IgD-negative memory B cell (primary cell): ENCODE measurements at regions not wholly inside any gene's neighbourhood (a gene's known extent, or its start where the extent isn't known, plus 50 kb on each side); places are given as distances from the start of the nearest gene placed in this dataset.
"Not testable (repeated sequence)": the region's sequence is repeated elsewhere in the genome, so short reads cannot be mapped to it uniquely, and the experiment has no call there.

Experiments
- H3K27ac Mint-ChIP-seq, 3 donors: one replicate each; pipeline ENCODE4 v1.8.0; 2020 to 2022; ENCODE audit warnings: mild to moderate bottlenecking in 3 of 3, mixed read lengths in 3 of 3, moderate library complexity in 1 of 3
- H3K27me3 Mint-ChIP-seq: one replicate; pipeline ENCODE4 v1.8.0; 2021; ENCODE audit warnings: mixed read lengths
- H3K36me3 Mint-ChIP-seq: one replicate; pipeline ENCODE4 v1.8.0; 2020; ENCODE audit warnings: mild to moderate bottlenecking, mixed read lengths
- H3K4me1 Mint-ChIP-seq, 3 donors: one replicate each; pipeline ENCODE4 v1.8.0; 2020 to 2022; ENCODE audit warnings: mixed read lengths in 3 of 3, mild to moderate bottlenecking in 1 of 3
- H3K4me3 Mint-ChIP-seq, 4 donors: one replicate each; pipeline ENCODE4 v1.8.0; 2020 to 2022; ENCODE audit warnings: mild to moderate bottlenecking in 4 of 4, mixed read lengths in 4 of 4, moderate library complexity in 3 of 4
- H3K9me3 Mint-ChIP-seq, 3 donors: one replicate each; pipeline ENCODE4 v1.8.0; 2020 to 2021; ENCODE audit warnings: mixed read lengths in 3 of 3, mild to moderate bottlenecking in 1 of 3

- H3K4me3 Mint-ChIP-seq, result no peak overlapping the region
- peaks cover 3% of the 10 kb centered on the region for H3K27me3 Mint-ChIP-seq
- H3K9me3 Mint-ChIP-seq, result no peaks in the 10 kb centered on the region
- H3K4me1 Mint-ChIP-seq, result peaks cover 0 to 1% (median 0%) of the 10 kb centered on the region in 3 donors
- H3K36me3 Mint-ChIP-seq, result no peaks in the 10 kb centered on the region
- H3K27ac Mint-ChIP-seq, result no peak overlapping the region
Measured at GRCh38 chr16:87206646-87207451, 110.3 kb downstream of the C16orf95 start.

GRCh38 chr16:87207509-87207908, 109.7 kb downstream of the C16orf95 start:
- Mint-ChIP-seq H3K36me3 (no peaks in the 10 kb centered on the region), H3K27me3 (no peaks in the 10 kb centered on the region), H3K4me3 (no peak overlapping the region), H3K27ac (no peak overlapping the region), H3K9me3 (no peaks in the 10 kb centered on the region), H3K4me1 (peaks cover 0 to 1% (median 0%) of the 10 kb centered on the region in 3 donors)

GRCh38 chr16:87207965-87208364, 109.2 kb downstream of the C16orf95 start:
- Mint-ChIP-seq H3K27ac (no peak overlapping the region), H3K36me3 (no peaks in the 10 kb centered on the region), H3K4me1 (peaks cover 0 to 1% (median 0%) of the 10 kb centered on the region in 3 donors), H3K9me3 (no peaks in the 10 kb centered on the region), H3K27me3 (no peaks in the 10 kb centered on the region), H3K4me3 (no peak overlapping the region)

GRCh38 chr16:87208968-87209367, 108.2 kb downstream of the C16orf95 start:
- H3K4me1 Mint-ChIP-seq, H3K4me3 Mint-ChIP-seq, H3K27me3 Mint-ChIP-seq, H3K36me3 Mint-ChIP-seq, H3K9me3 Mint-ChIP-seq, H3K27ac Mint-ChIP-seq: not testable (repeated sequence)

- H3K27me3 Mint-ChIP-seq, result no peaks in the 10 kb centered on the region
- H3K4me1 Mint-ChIP-seq, result no peaks in the 10 kb centered on the region
- no peaks in the 10 kb centered on the region for H3K36me3 Mint-ChIP-seq
- no peaks in the 10 kb centered on the region for H3K9me3 Mint-ChIP-seq
- no peak overlapping the region for H3K4me3 Mint-ChIP-seq
- H3K27ac Mint-ChIP-seq, result no peak overlapping the region
Measured at GRCh38 chr16:87209808-87210512, 107.2 kb downstream of the C16orf95 start.

GRCh38 chr16:87210894-87211293, 106.3 kb downstream of the C16orf95 start:
- no peaks in the 10 kb centered on the region for H3K27me3 Mint-ChIP-seq
- no peaks in the 10 kb centered on the region for H3K36me3 Mint-ChIP-seq
- no peak overlapping the region for H3K4me3 Mint-ChIP-seq
- H3K4me1 Mint-ChIP-seq, result no peaks in the 10 kb centered on the region
- H3K27ac Mint-ChIP-seq, result no peak overlapping the region
- H3K9me3 Mint-ChIP-seq, result no peaks in the 10 kb centered on the region

GRCh38 chr16:87212026-87212425, 105.2 kb downstream of the C16orf95 start:
- H3K4me3 Mint-ChIP-seq, result no peak overlapping the region
- H3K9me3 Mint-ChIP-seq, result no peaks in the 10 kb centered on the region
- H3K27me3 Mint-ChIP-seq, result no peaks in the 10 kb centered on the region
- H3K36me3 Mint-ChIP-seq, result no peaks in the 10 kb centered on the region
- no peaks in the 10 kb centered on the region for H3K4me1 Mint-ChIP-seq
- no peak overlapping the region for H3K27ac Mint-ChIP-seq

- Mint-ChIP-seq H3K4me1 (no peaks in the 10 kb centered on the region), H3K9me3 (no peaks in the 10 kb centered on the region), H3K4me3 (no peak overlapping the region), H3K36me3 (no peaks in the 10 kb centered on the region), H3K27ac (no peak overlapping the region), H3K27me3 (no peaks in the 10 kb centered on the region)
Measured at GRCh38 chr16:87213536-87213935, 103.7 kb downstream of the C16orf95 start.

GRCh38 chr16:87216148-87216840, 100.9 kb downstream of the C16orf95 start:
- Mint-ChIP-seq H3K4me1 (no peaks in the 10 kb centered on the region), H3K36me3 (no peaks in the 10 kb centered on the region), H3K27me3 (no peaks in the 10 kb centered on the region), H3K9me3 (peaks cover 2 to 5% (median 4%) of the 10 kb centered on the region in 3 donors), H3K27ac (no peak overlapping the region), H3K4me3 (no peak overlapping the region)

- H3K27ac Mint-ChIP-seq, result no peak overlapping the region
- no peak overlapping the region for H3K4me3 Mint-ChIP-seq
- H3K4me1 Mint-ChIP-seq, result no peaks in the 10 kb centered on the region
- H3K36me3 Mint-ChIP-seq, result no peaks in the 10 kb centered on the region
- no peaks in the 10 kb centered on the region for H3K27me3 Mint-ChIP-seq
- peaks cover 2 to 5% (median 4%) of the 10 kb centered on the region in 3 donors for H3K9me3 Mint-ChIP-seq
Measured at GRCh38 chr16:87216841-87217275, 100.3 kb downstream of the C16orf95 start.

GRCh38 chr16:87217802-87218201, 99.4 kb downstream of the C16orf95 start:
- H3K4me1 Mint-ChIP-seq, H3K4me3 Mint-ChIP-seq, H3K36me3 Mint-ChIP-seq, H3K27ac Mint-ChIP-seq, H3K9me3 Mint-ChIP-seq, H3K27me3 Mint-ChIP-seq: not testable (repeated sequence)

- no peak overlapping the region for H3K4me3 Mint-ChIP-seq
- H3K36me3 Mint-ChIP-seq, result no peaks in the 10 kb centered on the region
- no peak overlapping the region for H3K27ac Mint-ChIP-seq
- no peaks in the 10 kb centered on the region for H3K27me3 Mint-ChIP-seq
- no peaks in the 10 kb centered on the region for H3K4me1 Mint-ChIP-seq
- peaks cover 2 to 5% (median 4%) of the 10 kb centered on the region in 3 donors for H3K9me3 Mint-ChIP-seq
Measured at GRCh38 chr16:87218281-87219055, 98.7 kb downstream of the C16orf95 start.

GRCh38 chr16:87219287-87219909, 97.8 kb downstream of the C16orf95 start:
- Mint-ChIP-seq H3K27me3 (no peaks in the 10 kb centered on the region), H3K9me3 (peaks cover 2 to 5% (median 4%) of the 10 kb centered on the region in 3 donors), H3K4me1 (no peaks in the 10 kb centered on the region), H3K27ac (no peak overlapping the region), H3K4me3 (no peak overlapping the region), H3K36me3 (no peaks in the 10 kb centered on the region)

- Mint-ChIP-seq H3K27me3 (no peaks in the 10 kb centered on the region), H3K9me3 (peaks cover 2 to 5% (median 4%) of the 10 kb centered on the region in 3 donors), H3K27ac (no peak overlapping the region), H3K4me1 (no peaks in the 10 kb centered on the region), H3K36me3 (no peaks in the 10 kb centered on the region), H3K4me3 (no peak overlapping the region)
Measured at GRCh38 chr16:87221633-87222032, 95.6 kb downstream of the C16orf95 start.
